A549 (cell line): ENCODE measurements at regions not wholly inside any gene's neighbourhood (a gene's known extent, or its start where the extent isn't known, plus 50 kb on each side); places are given as distances from the start of the nearest gene placed in this dataset.

Experiments
- ATAC-seq, 2 experiments: fragments of 200-7000 bp in 1 of 2; fragments of >200 bp in 1 of 2; cut with Nextera tagmentation in 1 of 2; cut with Tn5 transposase in 1 of 2; 3 replicates each; pipeline versions ENCODE4 v1.8.0 to v1.9.1; 2018 to 2020; ENCODE audit warnings: mild to moderate bottlenecking in 1 of 2, moderate library complexity in 1 of 2
- CTCF ChIA-PET: fragments of 300-600 bp; sonication (Branson Sonifier 250); formaldehyde crosslinking; extraction: SDS; loops from one replicate; lab custom pipeline; 2021; ENCODE audit warnings: antibody characterized with exemption, inconsistent platforms; lab: Yijun Ruan, JAX
- POLR2A ChIA-PET: fragments of 350-600 bp; formaldehyde crosslinking; extraction: SDS; loops from one replicate; lab custom pipeline; 2021; ENCODE audit warnings: antibody characterized with exemption, inconsistent platforms; lab: Yijun Ruan, JAX
- DNase-seq, 2 experiments: peaks; one replicate each; pipeline versions ENCODE4 v3.0.0 to v3.0.0-alpha.2; 2011 to 2016; ENCODE audit warnings: low read depth in 1 of 2, low spot score in 1 of 2
- FAIRE-seq: peaks from 2 replicates; lab custom pipeline; 2011; peaks lifted over from hg19 to GRCh38; lab: Jason Lieb, UNC
- H3K27ac ChIP-seq, 2 experiments: fragments of >200 bp; sonication (Bioruptor Twin); formaldehyde crosslinking; 3 replicates each; pipeline ENCODE4 v1.5.1; 2016 to 2017
- H3K4me1 ChIP-seq: fragments of >200 bp; sonication (Bioruptor Twin); formaldehyde crosslinking; 3 replicates; pipeline ENCODE4 v1.6.1; 2016
- H3K4me2 ChIP-seq: fragments of >200 bp; sonication (Bioruptor Twin); formaldehyde crosslinking; 3 replicates; pipeline ENCODE4 v1.6.1; 2016
- H3K4me3 ChIP-seq: fragments of >200 bp; sonication (Bioruptor Twin); formaldehyde crosslinking; 3 replicates; pipeline ENCODE4 v1.5.1; 2016
- H3K9me3 ChIP-seq: fragments of >200 bp; sonication (Bioruptor Twin); formaldehyde crosslinking; 3 replicates; pipeline ENCODE4 v1.6.1; 2016
- ATOH8 ChIP-seq: fragments of 250-450 bp; sonication (Bioruptor Pico); IDR thresholded peaks from 2 replicates; pipeline ENCODE4 v1.5.0; 2020; ENCODE audit warnings: low read depth, mild to moderate bottlenecking, moderate library complexity
- CHD4 ChIP-seq: fragments of 200-600 bp; sonication (generic); IDR thresholded peaks from 2 replicates; pipeline ENCODE4 v1.6.1; 2016; ENCODE audit warnings: antibody characterized with exemption, mild to moderate bottlenecking, borderline replicate concordance
- CTCF ChIP-seq: fragments of >200 bp; sonication (Bioruptor Twin); formaldehyde crosslinking; IDR thresholded peaks from 3 replicates; pipeline ENCODE4 v1.5.1; 2016
- EHF ChIP-seq: fragments of 250-450 bp; sonication (Bioruptor Pico); IDR thresholded peaks from 2 replicates; pipeline ENCODE4 v1.5.0; 2020; ENCODE audit warnings: mild to moderate bottlenecking
- EP300 ChIP-seq, 2 experiments: fragments of >200 bp; sonication (Bioruptor Twin); formaldehyde crosslinking; IDR thresholded peaks; 2 replicates in 1 of 2; 3 replicates in 1 of 2; pipeline ENCODE4 v1.6.1; 2016 to 2017
- FOSL2 ChIP-seq, 2 experiments: fragments of 450-650 bp in 1 of 2; fragments of >200 bp in 1 of 2; sonication (Bioruptor Twin) in 1 of 2; formaldehyde crosslinking; IDR thresholded peaks; 2 replicates each; pipeline versions ENCODE4 v1.5.0 to v1.6.1; 2016 to 2020; ENCODE audit warnings: mild to moderate bottlenecking in 1 of 2, moderate library complexity in 1 of 2
- HDAC2 ChIP-seq: fragments of 200-600 bp; sonication (generic); IDR thresholded peaks from 2 replicates; pipeline ENCODE4 v1.6.1; 2016
- HEYL ChIP-seq: fragments of 250-450 bp; sonication (Bioruptor Pico); IDR thresholded peaks from 2 replicates; pipeline ENCODE4 v1.8.0; 2021; ENCODE audit warnings: mild to moderate bottlenecking, moderate library complexity
- HMGXB4 ChIP-seq: fragments of 250-450 bp; sonication (Bioruptor Pico); IDR thresholded peaks from 2 replicates; pipeline ENCODE4 v1.5.0; 2021; ENCODE audit warnings: mild to moderate bottlenecking, moderate library complexity, borderline replicate concordance
- JUNB ChIP-seq: fragments of >200 bp; sonication (Bioruptor Twin); formaldehyde crosslinking; IDR thresholded peaks from 2 replicates; pipeline ENCODE4 v1.6.1; 2016
- MAFK ChIP-seq: fragments of 450-650 bp; IDR thresholded peaks from 2 replicates; pipeline ENCODE4 v1.6.1; 2014; ENCODE audit not compliant: partially characterized antibody
- MAX ChIP-seq: IDR thresholded peaks from 2 replicates; pipeline ENCODE4 v1.6.1; 2012
- MAZ ChIP-seq: fragments of 150-350 bp; IDR thresholded peaks from 2 replicates; pipeline ENCODE4 v1.6.1; 2014; ENCODE audit warnings: antibody characterized with exemption, low read depth, low read length, borderline replicate concordance
- NFE2L2 ChIP-seq: fragments of 150-350 bp; conservative IDR thresholded peaks from 2 replicates; pipeline ENCODE4 v1.6.1; 2014; ENCODE audit warnings: low read length
- NPAS2 ChIP-seq: fragments of 250-450 bp; sonication (Bioruptor Pico); IDR thresholded peaks from 2 replicates; pipeline ENCODE4 v1.8.0; 2022; ENCODE audit warnings: mild to moderate bottlenecking, moderate library complexity, borderline replicate concordance
- PBX3 ChIP-seq: IDR thresholded peaks from 2 replicates; pipeline ENCODE4 v1.6.1; 2012
- RARB ChIP-seq: fragments of 250-450 bp; sonication (Bioruptor Pico); IDR thresholded peaks from 2 replicates; pipeline ENCODE4 v1.8.0; 2021; ENCODE audit warnings: mild to moderate bottlenecking, moderate library complexity
- REST ChIP-seq: fragments of 200-600 bp; sonication (generic); IDR thresholded peaks from 2 replicates; pipeline ENCODE4 v1.6.1; 2016; ENCODE audit warnings: antibody characterized with exemption, mild to moderate bottlenecking, moderate library complexity
- RFX5 ChIP-seq: fragments of 450-650 bp; IDR thresholded peaks from 2 replicates; pipeline ENCODE4 v1.7.1; 2014; ENCODE audit warnings: antibody characterized with exemption, mild to moderate bottlenecking, moderate library complexity
- RNF2 ChIP-seq: fragments of 200-600 bp; sonication (generic); IDR thresholded peaks from 2 replicates; pipeline ENCODE4 v1.6.1; 2016; ENCODE audit warnings: low read depth, mild to moderate bottlenecking, antibody characterized with exemption, moderate library complexity, borderline replicate concordance
- TFCP2L1 ChIP-seq: fragments of 250-450 bp; sonication (Bioruptor Pico); IDR thresholded peaks from 2 replicates; pipeline ENCODE4 v1.5.0; 2021; ENCODE audit warnings: mild to moderate bottlenecking
- ZFP36 ChIP-seq: fragments of 450-650 bp; IDR thresholded peaks from 2 replicates; pipeline ENCODE4 v1.6.1; 2014; ENCODE audit warnings: borderline replicate concordance; ENCODE audit not compliant: partially characterized antibody
- WGBS: methylation state at CpG from one replicate; pipeline ENCODE4 v1.1.6; 2017; ENCODE audit errors: missing lambda C conversion rate; 5-methylcytosine and 5-hydroxymethylcytosine counted together

- Histone ChIP-seq H3K4me2 (no peak overlapping the region), H3K9me3 (no peaks in the 10 kb centered on the region), H3K4me3 (no peak overlapping the region), H3K4me1 (no peaks in the 10 kb centered on the region)
- TF ChIP-seq NFE2L2 (no peak), EP300 (IDR thresholded peaks at IDR 0.05) (no peak), TFCP2L1 (CRISPR knock-in tag) (no peak), EHF (no peak), CHD4 (no peak), ATOH8 (CRISPR knock-in tag) (no peak), RNF2 (no peak), JUNB (no peak), PBX3 (no peak), CTCF (no peak), REST (no peak), ZFP36 (no peak)
- TF ChIP-seq, all 56 proteins: peak for 0
- POLR2A ChIA-PET: no interaction called here
- DNase-seq (no peak), ATAC-seq (no peak), FAIRE-seq (no peak)
- no peak overlapping the region for H3K27ac ChIP-seq
- CTCF ChIA-PET: no interaction called here
Measured at GRCh38 chr3:147162743-147163142, 243.6 kb downstream of the ZIC4 start.

- ATAC-seq: no peak
- Histone ChIP-seq H3K4me3 (no peak overlapping the region), H3K27ac (no peak overlapping the region), H3K4me2 (no peak overlapping the region), H3K4me1 (no peaks in the 10 kb centered on the region), H3K9me3 (no peaks in the 10 kb centered on the region)
- ChIA-PET POLR2A (no interaction called here), CTCF (no interaction called here)
- no peak for FAIRE-seq
- DNase-seq: no peak
- 12% methylated on average over 3 of the region's 3 CpGs for WGBS
- no peak for TF ChIP-seq REST
- TF ChIP-seq PBX3: no peak
- no peak for TF ChIP-seq NPAS2
- no peak for TF ChIP-seq RARB (CRISPR knock-in tag)
- TF ChIP-seq HEYL: no peak
- no peak for TF ChIP-seq FOSL2 (IDR thresholded peaks at IDR 0.05)
- TF ChIP-seq FOSL2 (CRISPR knock-in tag; IDR thresholded peaks at IDR 0.05): no peak
- TF ChIP-seq HDAC2: no peak
- TF ChIP-seq HMGXB4: no peak
- no peak for TF ChIP-seq MAFK
- no peak for TF ChIP-seq MAZ
- no peak for TF ChIP-seq NFE2L2
- no peak for TF ChIP-seq RFX5
- no peak for TF ChIP-seq MAX
Measured at GRCh38 chr3:147161833-147162232, 244.5 kb downstream of the ZIC4 start.
